ENCODE measurements at regions not wholly inside any gene's neighbourhood (a gene's known extent, or its start where the extent isn't known, plus 50 kb on each side); places are given as distances from the start of the nearest gene placed in this dataset.

DNA sequence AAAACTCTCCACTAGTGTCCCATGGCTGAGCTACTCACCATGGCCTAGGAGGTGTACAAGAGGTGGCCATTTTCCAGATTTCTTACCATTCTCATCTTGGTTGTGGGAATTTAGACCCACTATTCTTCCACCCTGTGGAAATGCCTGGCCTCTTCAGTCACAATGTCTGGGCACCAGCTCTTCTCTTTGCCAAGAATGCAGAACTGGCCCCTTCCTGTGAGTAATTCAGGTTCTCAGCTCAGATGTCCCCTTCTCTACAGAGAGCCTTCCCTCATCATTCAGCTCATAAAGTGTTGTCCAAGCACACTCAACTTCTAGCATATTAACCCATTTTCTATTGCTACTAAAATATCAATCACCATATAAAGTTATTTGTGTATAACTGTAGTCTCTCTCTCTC lies 575.5 kb upstream of the KCNMB2 start:
- no peak for DNase-seq (ENCODE audit: low read depth)
- no peak overlapping the region for H3K4me3 ChIP-seq (ENCODE audit: low read depth, low read length)
- TF ChIP-seq POLR2A (IDR thresholded peaks at IDR 0.05; ENCODE audit: extremely low read depth, insufficient read length) = no peak
- TF ChIP-seq MYC (IDR thresholded peaks at IDR 0.05; ENCODE audit: low read depth, low read length) = no peak
- TF ChIP-seq, protein P1, sequence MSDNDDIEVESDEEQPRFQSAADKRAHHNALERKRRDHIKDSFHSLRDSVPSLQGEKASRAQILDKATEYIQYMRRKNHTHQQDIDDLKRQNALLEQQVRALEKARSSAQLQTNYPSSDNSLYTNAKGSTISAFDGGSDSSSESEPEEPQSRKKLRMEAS (IDR thresholded peaks at IDR 0.05; ENCODE audit: low read depth, low read length) = no peak
- TF ChIP-seq, protein P2, sequence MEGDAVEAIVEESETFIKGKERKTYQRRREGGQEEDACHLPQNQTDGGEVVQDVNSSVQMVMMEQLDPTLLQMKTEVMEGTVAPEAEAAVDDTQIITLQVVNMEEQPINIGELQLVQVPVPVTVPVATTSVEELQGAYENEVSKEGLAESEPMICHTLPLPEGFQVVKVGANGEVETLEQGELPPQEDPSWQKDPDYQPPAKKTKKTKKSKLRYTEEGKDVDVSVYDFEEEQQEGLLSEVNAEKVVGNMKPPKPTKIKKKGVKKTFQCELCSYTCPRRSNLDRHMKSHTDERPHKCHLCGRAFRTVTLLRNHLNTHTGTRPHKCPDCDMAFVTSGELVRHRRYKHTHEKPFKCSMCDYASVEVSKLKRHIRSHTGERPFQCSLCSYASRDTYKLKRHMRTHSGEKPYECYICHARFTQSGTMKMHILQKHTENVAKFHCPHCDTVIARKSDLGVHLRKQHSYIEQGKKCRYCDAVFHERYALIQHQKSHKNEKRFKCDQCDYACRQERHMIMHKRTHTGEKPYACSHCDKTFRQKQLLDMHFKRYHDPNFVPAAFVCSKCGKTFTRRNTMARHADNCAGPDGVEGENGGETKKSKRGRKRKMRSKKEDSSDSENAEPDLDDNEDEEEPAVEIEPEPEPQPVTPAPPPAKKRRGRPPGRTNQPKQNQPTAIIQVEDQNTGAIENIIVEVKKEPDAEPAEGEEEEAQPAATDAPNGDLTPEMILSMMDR (IDR thresholded peaks at IDR 0.05; ENCODE audit: low read depth, low read length) = no peak

DNA sequence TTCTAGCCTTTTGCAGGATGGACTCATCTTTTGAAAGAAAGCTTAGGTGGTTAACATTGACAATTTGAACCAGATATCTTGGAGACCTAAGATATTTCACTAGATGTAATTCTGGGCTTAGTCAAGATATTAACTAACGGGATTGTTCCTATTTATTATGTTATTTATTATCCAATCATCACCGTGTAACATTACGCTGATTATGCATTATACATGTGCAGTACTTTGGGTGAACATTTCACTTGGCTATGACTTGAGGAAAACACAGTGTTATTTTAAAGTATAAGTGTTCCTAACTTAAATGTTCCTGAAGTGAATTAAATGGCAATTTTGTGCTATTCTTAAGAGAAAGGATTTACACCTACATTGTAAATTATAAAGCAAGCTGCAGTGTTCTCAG lies 574.5 kb upstream of the KCNMB2 start:
- no peak for DNase-seq (ENCODE audit: low read depth)
- TF ChIP-seq, protein P1 (IDR thresholded peaks at IDR 0.05; ENCODE audit: low read depth, low read length) = no peak
- no peak for TF ChIP-seq POLR2A (IDR thresholded peaks at IDR 0.05; ENCODE audit: extremely low read depth, insufficient read length)
- TF ChIP-seq, protein P2 (IDR thresholded peaks at IDR 0.05; ENCODE audit: low read depth, low read length) = no peak
- TF ChIP-seq MYC (IDR thresholded peaks at IDR 0.05; ENCODE audit: low read depth, low read length) = no peak
- H3K4me3 ChIP-seq (ENCODE audit: low read depth, low read length) = no peak overlapping the region

DNA sequence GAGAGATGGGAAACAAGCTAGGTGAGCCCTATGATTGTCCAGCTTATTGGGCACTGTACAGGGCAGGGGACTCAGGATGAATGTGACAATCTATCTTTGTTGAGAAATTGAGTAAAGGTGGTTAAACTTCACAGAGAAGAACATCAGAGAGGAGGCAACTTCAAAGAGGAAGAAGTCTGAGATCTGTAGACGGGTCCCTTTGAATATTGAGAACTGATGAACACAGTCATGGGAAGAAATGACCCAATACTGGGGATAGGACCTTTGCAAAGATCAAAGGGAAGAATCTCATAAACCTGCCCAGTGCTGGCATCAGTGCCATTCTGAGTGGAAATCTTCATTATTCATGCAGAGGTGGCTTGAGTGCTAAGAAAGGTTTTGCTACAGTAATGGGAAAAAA lies 569.7 kb upstream of the KCNMB2 start:
- no peak for TF ChIP-seq POLR2A (IDR thresholded peaks at IDR 0.05; ENCODE audit: extremely low read depth, insufficient read length)
- TF ChIP-seq, protein P2 (IDR thresholded peaks at IDR 0.05; ENCODE audit: low read depth, low read length) = no peak
- TF ChIP-seq, protein P1 (IDR thresholded peaks at IDR 0.05; ENCODE audit: low read depth, low read length) = no peak
- TF ChIP-seq MYC (IDR thresholded peaks at IDR 0.05; ENCODE audit: low read depth, low read length) = no peak
- no peak overlapping the region for H3K4me3 ChIP-seq (ENCODE audit: low read depth, low read length)
- DNase-seq (ENCODE audit: low read depth) = no peak

DNA sequence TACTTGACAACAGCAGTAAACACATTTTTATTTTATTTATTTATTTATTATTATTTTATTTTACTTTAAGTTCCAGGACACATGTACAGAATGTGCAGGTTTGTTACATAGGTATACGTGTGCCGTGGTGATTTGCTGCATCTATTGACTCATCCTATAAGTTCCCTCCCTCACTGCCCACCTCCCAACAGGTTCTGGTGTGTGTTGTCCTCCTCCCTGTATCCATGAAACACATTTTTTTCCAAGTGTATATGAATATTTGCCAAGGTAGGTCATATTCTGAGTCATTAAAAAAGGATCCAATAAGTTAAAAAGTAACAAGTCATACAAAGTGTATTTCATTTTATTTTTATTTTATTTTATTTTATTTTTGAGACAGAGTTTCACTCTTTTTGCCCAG lies 567.3 kb upstream of the KCNMB2 start:
- no peak overlapping the region for H3K4me3 ChIP-seq (ENCODE audit: low read depth, low read length)
- no peak for DNase-seq (ENCODE audit: low read depth)
- TF ChIP-seq, protein P1 (IDR thresholded peaks at IDR 0.05; ENCODE audit: low read depth, low read length) = no peak
- no peak for TF ChIP-seq POLR2A (IDR thresholded peaks at IDR 0.05; ENCODE audit: extremely low read depth, insufficient read length)
- TF ChIP-seq, protein P2 (IDR thresholded peaks at IDR 0.05; ENCODE audit: low read depth, low read length) = no peak
- no peak for TF ChIP-seq MYC (IDR thresholded peaks at IDR 0.05; ENCODE audit: low read depth, low read length)

DNA sequence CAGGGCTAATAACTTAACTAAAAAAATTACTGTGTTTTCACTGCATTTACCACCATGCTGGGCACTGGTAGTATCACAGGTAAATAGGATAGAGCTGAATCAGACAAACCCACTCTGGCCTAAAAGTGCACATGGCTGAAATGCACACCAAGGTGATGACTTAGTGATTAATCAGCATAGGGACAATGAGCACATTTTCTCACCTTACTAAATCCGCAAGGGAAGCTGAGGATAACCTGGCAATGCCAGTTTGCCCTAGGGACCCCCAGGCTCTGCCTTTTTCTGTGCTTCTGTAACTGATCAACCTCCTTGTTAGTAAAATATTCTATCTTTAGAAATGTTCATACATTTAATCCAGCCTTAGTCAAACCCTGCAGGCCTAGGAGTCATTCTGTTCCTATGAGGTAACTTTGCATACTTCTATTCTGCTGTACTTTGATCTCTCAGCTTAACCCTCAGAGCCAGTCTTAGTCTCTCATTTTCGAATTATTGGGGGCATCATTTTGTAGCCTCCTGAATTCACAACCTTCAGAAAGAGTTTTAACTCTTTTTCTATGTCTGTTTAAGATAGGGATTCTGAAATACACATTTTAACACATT lies 562.9 kb upstream of the KCNMB2 start:
- TF ChIP-seq, protein P1 (IDR thresholded peaks at IDR 0.05; ENCODE audit: low read depth, low read length) = no peak
- TF ChIP-seq, protein P2 (IDR thresholded peaks at IDR 0.05; ENCODE audit: low read depth, low read length) = no peak
- no peak for TF ChIP-seq POLR2A (IDR thresholded peaks at IDR 0.05; ENCODE audit: extremely low read depth, insufficient read length)
- no peak for TF ChIP-seq MYC (IDR thresholded peaks at IDR 0.05; ENCODE audit: low read depth, low read length)
- no peak overlapping the region for H3K4me3 ChIP-seq (ENCODE audit: low read depth, low read length)
- DNase-seq (ENCODE audit: low read depth) = no peak
